Bone marrow (tissue), 2 donors: ENCODE measurements at regions not wholly inside any gene's neighbourhood (a gene's known extent, or its start where the extent isn't known, plus 50 kb on each side); places are given as distances from the start of the nearest gene placed in this dataset.
"Not testable (repeated sequence)": the region's sequence is repeated elsewhere in the genome, so short reads cannot be mapped to it uniquely, and the experiment has no call there.

ENCODE experiments used
- DNase-seq, 2 donors: peaks; one replicate each; lab custom pipeline; 2025; lab: John Stamatoyannopoulos, UW

- DNase-seq = no peak
These were observed 210.0 kb downstream of the HINT1 start for GRCh38 chr5:130955041-130955440.

GRCh38 chr5:130954336-130954735, 210.7 kb downstream of the HINT1 start:
- DNase-seq = no peak

GRCh38 chr5:130939059-130939458, 226.0 kb downstream of the HINT1 start:
- no peak for DNase-seq

GRCh38 chr5:130937046-130937445, 228.0 kb downstream of the HINT1 start:
- no peak for DNase-seq

GRCh38 chr5:130923543-130924124, 241.4 kb downstream of the HINT1 start:
- DNase-seq = no peak

GRCh38 chr5:130912088-130912487, 253.0 kb downstream of the HINT1 start:
- no peak for DNase-seq

- DNase-seq = no peak
These were observed 256.9 kb downstream of the HINT1 start for GRCh38 chr5:130908186-130908585.

- not testable (repeated sequence) for DNase-seq
These were observed 267.4 kb downstream of the HINT1 start for GRCh38 chr5:130897537-130898195.

- DNase-seq = not testable (repeated sequence)
These were observed 267.9 kb downstream of the HINT1 start for GRCh38 chr5:130897181-130897536.

- DNase-seq = no peak
These were observed 268.4 kb downstream of the HINT1 start for GRCh38 chr5:130896636-130897035.

- DNase-seq = peak in 1 of 2 donors; percentile 52
These were observed 272.1 kb downstream of the HINT1 start for GRCh38 chr5:130893006-130893405.

GRCh38 chr5:130890610-130891009, 274.4 kb downstream of the HINT1 start:
- DNase-seq = no peak

- no peak for DNase-seq
These were observed 279.4 kb downstream of the HINT1 start for GRCh38 chr5:130885691-130886090.

- DNase-seq = no peak
These were observed 280.0 kb downstream of the HINT1 start for GRCh38 chr5:130885027-130885426.

- no peak for DNase-seq
These were observed 281.0 kb downstream of the HINT1 start for GRCh38 chr5:130884023-130884422.

- DNase-seq = no peak
These were observed 289.4 kb downstream of the HINT1 start for GRCh38 chr5:130875656-130876055.

- DNase-seq = no peak
These were observed 290.1 kb downstream of the HINT1 start for GRCh38 chr5:130874861-130875417.

GRCh38 chr5:130871346-130872086, 293.5 kb downstream of the HINT1 start:
- no peak for DNase-seq

- DNase-seq = no peak
These were observed 294.4 kb downstream of the HINT1 start for GRCh38 chr5:130870691-130871090.

GRCh38 chr5:130868186-130868840, 296.7 kb downstream of the HINT1 start:
- DNase-seq = no peak

GRCh38 chr5:130845049-130845765, 319.8 kb downstream of the HINT1 start:
- no peak for DNase-seq
